Stimulated activated CD8-positive, alpha-beta memory T cell treated with anti-CD3 and anti-CD28 coated beads, Interleukin-2, amount 100 ng/mL, for 48 hours (primary cell): ENCODE measurements at regions not wholly inside any gene's neighbourhood (a gene's known extent, or its start where the extent isn't known, plus 50 kb on each side); places are given as distances from the start of the nearest gene placed in this dataset.

Source experiments
- DNase-seq, 2 donors: peaks; one replicate each; pipeline ENCODE4 v3.0.0-alpha.2; 2020; ENCODE audit warnings: low read depth in 2 of 2

DNA sequence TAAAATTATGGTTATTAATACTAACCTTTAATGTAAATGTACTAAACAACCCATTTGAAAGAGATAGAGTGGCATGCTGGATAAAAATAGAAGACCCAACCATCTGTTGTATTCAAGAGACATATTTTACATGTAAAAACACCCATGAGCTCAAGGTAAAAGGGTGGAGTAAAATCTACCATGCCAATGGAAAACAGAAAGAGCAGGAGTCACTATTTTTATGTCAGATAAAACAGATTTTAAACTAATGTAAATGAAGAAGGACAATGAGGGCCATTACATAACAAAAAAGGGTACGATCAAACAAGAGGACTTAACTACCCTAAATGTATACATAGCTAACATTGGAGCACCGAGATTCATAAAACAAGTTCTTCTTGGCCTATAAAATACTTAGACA lies 66.3 kb downstream of the ITM2A start:
- no peak for DNase-seq

DNA sequence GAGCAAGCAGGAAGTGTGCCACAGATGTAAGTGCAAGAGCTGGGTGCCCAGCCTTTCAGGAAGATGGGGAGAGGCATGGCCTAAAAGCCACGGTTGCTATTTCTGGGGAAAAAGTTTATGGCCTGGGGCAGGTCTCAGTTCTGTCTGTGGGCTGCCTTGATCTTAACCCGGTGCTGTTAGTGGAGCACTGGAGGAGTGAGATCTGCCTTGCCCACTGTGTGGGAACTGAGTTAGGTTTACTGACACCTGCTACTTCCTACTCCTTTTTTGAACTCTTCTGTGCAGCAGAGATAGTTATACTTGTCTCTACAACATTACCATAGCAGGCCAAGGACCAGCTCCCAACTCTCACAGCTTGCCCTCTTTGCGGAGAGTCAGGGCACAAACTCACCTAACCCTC lies 76.5 kb downstream of the ITM2A start:
- DNase-seq: no peak

DNA sequence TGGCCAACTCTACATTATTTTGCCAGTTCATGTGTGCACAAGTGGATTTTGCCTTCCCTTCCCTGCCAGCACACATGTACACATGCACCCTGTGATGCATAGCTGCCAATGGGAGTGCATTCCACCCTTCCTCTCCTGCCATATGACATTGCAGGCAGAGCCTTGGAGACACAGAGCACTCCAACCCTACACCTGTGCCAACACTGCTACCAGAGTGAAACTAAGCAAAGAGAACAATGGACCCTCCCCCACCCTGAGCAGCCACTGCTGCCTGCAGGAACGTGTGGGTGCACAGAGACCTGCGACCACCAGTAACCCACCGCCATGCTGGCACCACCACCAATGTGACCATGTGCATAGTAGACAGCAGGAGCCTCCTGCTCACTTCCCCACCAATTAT lies 78.4 kb downstream of the ITM2A start:
- DNase-seq: no peak

DNA sequence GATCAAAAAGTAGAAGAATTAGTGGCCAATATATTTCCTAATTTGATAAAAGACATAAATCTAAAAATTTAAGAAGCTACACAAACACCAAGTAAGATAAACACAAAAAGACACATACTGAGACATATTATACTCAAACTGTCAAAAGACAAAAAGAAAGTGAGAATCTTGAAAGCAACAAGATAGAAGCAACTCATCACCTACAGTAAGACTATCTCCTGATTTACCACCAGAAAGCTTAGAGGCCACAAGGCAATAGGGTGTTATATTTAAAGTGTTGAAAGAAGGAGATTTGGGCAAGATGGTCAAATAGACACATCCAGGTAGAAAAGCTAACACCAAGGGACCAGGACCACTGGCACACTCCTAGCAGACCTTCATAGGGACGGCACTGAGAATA lies 79.4 kb downstream of the ITM2A start:
- DNase-seq: no peak

DNA sequence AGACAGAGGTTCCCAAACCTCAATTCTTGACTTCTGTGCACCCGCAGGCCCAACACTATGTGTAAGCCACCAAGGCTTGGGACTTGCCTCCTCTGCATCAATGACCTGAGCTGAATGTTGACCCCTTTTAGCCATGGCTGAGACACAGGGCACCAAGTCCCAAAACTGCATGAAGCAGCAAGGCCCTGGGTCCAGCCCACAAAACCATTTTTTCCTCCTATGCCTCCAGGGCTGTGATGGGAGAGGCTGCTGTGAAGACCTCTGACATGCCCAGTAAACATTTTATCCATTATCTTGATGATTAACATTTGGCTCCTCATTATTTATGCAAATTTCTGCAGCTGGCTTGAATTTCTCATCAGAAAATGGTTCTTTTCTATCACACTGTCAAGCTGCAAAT lies 85.4 kb downstream of the ITM2A start:
- no peak for DNase-seq

- DNase-seq: peak; percentile 45 to 53
These were observed 96.7 kb downstream of the ITM2A start for GRCh38 chrX:79270401-79270800.

DNA sequence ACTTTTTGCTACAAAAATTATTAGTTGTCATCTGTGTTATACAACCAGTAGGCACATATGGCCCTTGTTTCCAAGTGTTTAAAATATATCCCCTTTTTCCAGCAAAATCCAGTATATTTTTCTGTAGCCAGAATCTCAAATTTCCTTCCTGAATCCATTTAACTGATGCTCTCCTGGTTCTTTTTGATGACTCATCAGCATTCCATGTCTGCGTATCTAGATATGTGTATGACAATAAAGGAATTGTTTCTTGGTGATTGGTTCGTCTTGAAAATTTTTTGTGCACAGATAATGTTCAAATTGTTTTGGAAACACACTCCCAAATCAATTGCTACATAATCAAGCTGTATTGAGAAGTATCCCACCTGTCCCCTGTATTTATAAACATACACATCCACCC lies 98.3 kb downstream of the ITM2A start:
- DNase-seq: no peak

GRCh38 chrX:79266702-79267101 lies 100.4 kb downstream of the ITM2A start:
- no peak for DNase-seq

- no peak for DNase-seq
These were observed 103.6 kb downstream of the ITM2A start for GRCh38 chrX:79263550-79263949.

- DNase-seq: peak in 1 of 2 donors; percentile 7
These were observed 108.0 kb downstream of the ITM2A start for GRCh38 chrX:79259073-79259689.

DNA sequence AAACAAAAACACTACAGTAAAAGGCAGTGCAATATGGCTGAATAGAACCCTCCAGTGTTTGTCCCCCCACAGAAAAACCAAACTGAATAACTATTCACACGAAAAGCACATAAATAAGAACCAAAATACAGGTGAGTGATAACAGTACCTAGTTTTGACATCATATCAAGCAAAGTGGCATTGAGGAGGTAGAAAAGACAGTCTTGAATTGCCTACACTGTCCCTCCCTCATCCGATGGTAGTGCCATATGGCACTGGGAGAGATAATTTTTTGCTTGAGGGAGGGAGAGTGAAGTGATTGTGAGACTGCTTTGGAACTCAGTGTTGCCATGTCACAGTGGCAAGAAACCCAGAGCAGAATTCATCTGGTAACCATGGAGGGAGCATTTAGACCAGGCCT lies 99.2 kb downstream of the GPR174 start:
- no peak for DNase-seq

DNA sequence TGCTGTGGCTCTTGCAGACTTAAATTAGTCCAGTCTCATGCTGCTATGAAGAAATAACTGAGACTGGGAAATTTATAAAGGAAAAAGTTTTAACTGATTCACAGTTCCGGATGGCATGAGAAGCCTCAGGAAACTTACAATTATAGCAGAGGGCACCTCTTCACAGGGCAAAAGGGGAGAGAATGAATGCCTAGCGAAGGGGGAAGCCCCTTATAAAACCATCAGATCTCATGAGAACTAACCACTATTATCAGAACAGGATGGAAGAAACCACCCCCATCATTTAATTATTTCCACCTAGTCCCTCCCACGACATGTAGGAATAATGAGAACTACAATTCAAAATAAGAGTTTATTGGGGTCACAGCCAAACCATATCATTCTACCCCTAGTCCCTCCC lies 91.4 kb downstream of the GPR174 start:
- DNase-seq: no peak

GRCh38 chrX:79231662-79232061 lies 87.2 kb downstream of the GPR174 start:
- DNase-seq: no peak
